ENCODE measurements at regions not wholly inside any gene's neighbourhood (a gene's known extent, or its start where the extent isn't known, plus 50 kb on each side); places are given as distances from the start of the nearest gene placed in this dataset.

DNA sequence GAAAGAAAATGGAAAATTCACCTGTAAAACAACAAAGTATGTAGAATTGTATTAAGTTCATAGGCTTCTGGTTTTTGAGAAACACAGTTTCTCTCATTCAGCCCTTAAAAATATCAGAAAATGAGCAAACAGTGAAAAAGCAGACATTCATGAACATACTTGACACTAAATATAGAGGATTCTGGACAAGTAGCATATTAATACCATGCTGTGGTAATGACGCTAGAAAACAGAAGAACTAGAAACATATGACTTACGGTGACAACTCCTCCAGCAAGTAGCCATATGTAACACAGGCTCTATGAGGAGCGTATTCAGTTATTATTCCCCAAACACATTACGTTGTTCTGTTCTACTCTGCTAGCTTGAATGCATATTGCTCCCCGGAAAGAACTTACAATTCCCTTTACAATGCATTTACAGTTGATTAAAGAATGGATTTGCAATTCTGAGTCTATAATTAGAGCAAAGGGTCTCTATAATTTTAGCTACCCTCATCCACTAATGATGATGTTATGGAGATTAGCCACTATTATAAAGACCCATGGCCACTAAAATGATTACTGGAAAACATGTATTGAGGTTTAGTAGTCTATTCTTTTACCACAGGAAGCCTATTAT, 672.1 kb downstream of the EFNB2 start:
- no peak for TF ChIP-seq POLR2A (IDR thresholded peaks at IDR 0.05)
- TF ChIP-seq CTCF (IDR thresholded peaks at IDR 0.05) = no peak
- no peak for TF ChIP-seq POLR2AphosphoS5 (IDR thresholded peaks at IDR 0.05; ENCODE audit: insufficient read depth in 1 of 2, low read depth in 1 of 2)

Measured in vagina (tissue), 2 donors.